HCT116 (cell line): ENCODE measurements at regions not wholly inside any gene's neighbourhood (a gene's known extent, or its start where the extent isn't known, plus 50 kb on each side); places are given as distances from the start of the nearest gene placed in this dataset.

Experiments used
- ATAC-seq: fragments of 200-7000 bp; cut with Tn5 transposase; 2 replicates; pipeline ENCODE4 v1.9.1; 2020; ENCODE audit warnings: mild to moderate bottlenecking, moderate library complexity
- BruUV-seq: library from RNA; stranded (reverse); fragments of 400-500 nt; replicated peaks from 2 replicates; lab custom pipeline; 2021; lab: Mats Ljungman, UMichigan
- CTCF ChIA-PET: fragments of 300-600 bp; sonication (Branson Sonifier 250); formaldehyde crosslinking; loops from one replicate; lab custom pipeline; 2021; ENCODE audit warnings: antibody characterized with exemption; lab: Charles Lee
- POLR2A ChIA-PET: fragments of 300-600, 350-600 bp; sonication (Branson Sonifier 250); formaldehyde crosslinking; loops from one replicate; lab custom pipeline; 2021; ENCODE audit warnings: antibody characterized with exemption; lab: Charles Lee
- RAD21 ChIA-PET, 2 experiments: fragments of 300-600 bp; sonication (Branson Sonifier 250); formaldehyde crosslinking; loops; one replicate each; lab custom pipeline; 2023; ENCODE audit warnings: low total read pairs in 2 of 2; ENCODE audit not compliant: uncharacterized antibody in 2 of 2, unreplicated experiment in 2 of 2, low non-redundant PET in 1 of 2; lab: Charles Lee
- DNase-seq: peaks from one replicate; pipeline ENCODE4 v3.0.0-alpha.2; 2010; ENCODE audit warnings: low read depth, low spot score
- H2AFZ ChIP-seq: fragments of 200-600 bp; shearing (Covaris generic), sonication (generic); 2 replicates; pipeline ENCODE4 v1.6.1; 2017; ENCODE audit warnings: low read depth, mixed run types, mixed read lengths, antibody characterized with exemption, low read length; ENCODE audit not compliant: poor library complexity, severe bottlenecking
- H3K27ac ChIP-seq: 2 replicates; pipeline ENCODE4 v1.5.1; 2012; ENCODE audit warnings: low read depth, low read length
- H3K27me3 ChIP-seq: fragments of 200-600 bp; sonication (generic); 2 replicates; pipeline ENCODE4 v1.6.1; 2016; ENCODE audit warnings: mixed run types, low read length, mixed read lengths; ENCODE audit not compliant: insufficient read depth
- H3K36me3 ChIP-seq, 2 experiments: fragments of 200-500 bp in 1 of 2; fragments of 200-600 bp in 1 of 2; sonication (Bioruptor generic) in 1 of 2; sonication (generic) in 1 of 2; 2 replicates each; pipeline versions ENCODE4 v1.5.1 to v1.6.1; 2014 to 2016; ENCODE audit warnings: low read length in 2 of 2, inconsistent platforms in 1 of 2, mixed read lengths in 1 of 2, mixed run types in 1 of 2; ENCODE audit not compliant: insufficient read depth in 2 of 2, control insufficient read depth in 1 of 2
- H3K4me1 ChIP-seq, 2 experiments: fragments of 200-600 bp in 1 of 2; sonication (generic) in 1 of 2; 2 replicates each; pipeline versions ENCODE4 v1.5.1 to v1.6.1; 2012 to 2017; ENCODE audit warnings: low read length in 2 of 2, inconsistent platforms in 1 of 2, mild to moderate bottlenecking in 1 of 2, mixed read lengths in 1 of 2, mixed run types in 1 of 2, moderate library complexity in 1 of 2; ENCODE audit not compliant: insufficient read depth in 2 of 2, control insufficient read depth in 1 of 2
- H3K4me2 ChIP-seq: fragments of 200-600 bp; sonication (generic); 2 replicates; pipeline ENCODE4 v1.6.1; 2017; ENCODE audit warnings: mixed run types, low read length, mixed read lengths
- H3K4me3 ChIP-seq, 2 experiments: fragments of 200-600 bp in 1 of 2; sonication (generic) in 1 of 2; replicated peaks in 1 of 2; 2 replicates each; pipeline ENCODE4 v1.5.1; 2011 to 2016; ENCODE audit warnings: low read length in 2 of 2, control low read depth in 1 of 2, low read depth in 1 of 2, mild to moderate bottlenecking in 1 of 2, mixed read lengths in 1 of 2, mixed run types in 1 of 2
- H3K79me2 ChIP-seq: fragments of 200-600 bp; sonication (generic); 2 replicates; pipeline ENCODE4 v1.6.1; 2017; ENCODE audit warnings: mild to moderate bottlenecking, mixed run types, low read length, moderate library complexity, mixed read lengths; ENCODE audit not compliant: insufficient read depth
- H3K9ac ChIP-seq: fragments of 200-600 bp; sonication (generic); 2 replicates; pipeline ENCODE4 v1.6.1; 2016; ENCODE audit warnings: low read length, mixed read lengths
- H3K9me2 ChIP-seq: fragments of 200-600 bp; sonication (generic), shearing (Covaris generic); 2 replicates; pipeline ENCODE4 v1.6.1; 2017; ENCODE audit warnings: mixed run types, mild to moderate bottlenecking, moderate library complexity; ENCODE audit not compliant: insufficient read depth
- H3K9me3 ChIP-seq, 2 experiments: fragments of 200-500 bp in 1 of 2; fragments of 200-600 bp in 1 of 2; sonication (Bioruptor generic) in 1 of 2; sonication (generic) in 1 of 2; 2 replicates each; pipeline ENCODE4 v1.6.1; 2014 to 2017; ENCODE audit warnings: low read length in 2 of 2, mixed read lengths in 2 of 2, inconsistent platforms in 1 of 2, low read depth in 1 of 2, mild to moderate bottlenecking in 1 of 2, mixed run types in 1 of 2, moderate library complexity in 1 of 2; ENCODE audit not compliant: control insufficient read depth in 1 of 2, insufficient read depth in 1 of 2
- H4K20me1 ChIP-seq: fragments of 200-600 bp; sonication (generic), shearing (Covaris generic); 2 replicates; pipeline ENCODE4 v1.6.1; 2017; ENCODE audit warnings: mixed run types, mild to moderate bottlenecking, moderate library complexity; ENCODE audit not compliant: insufficient read depth
- CEBPB ChIP-seq: IDR thresholded peaks from 2 replicates; pipeline ENCODE4 v1.6.1; 2012; ENCODE audit warnings: low read depth
- EGR1 ChIP-seq: IDR thresholded peaks from 2 replicates; pipeline ENCODE4 v1.6.1; 2012; ENCODE audit warnings: low read depth
- EZH2 ChIP-seq: fragments of 200-600 bp; sonication (generic); IDR thresholded peaks from 2 replicates; pipeline ENCODE4 v1.6.1; 2017; ENCODE audit warnings: antibody characterized with exemption, mixed run types
- EZH2phosphoT487 ChIP-seq: fragments of 200-600 bp; IDR thresholded peaks from 2 replicates; pipeline ENCODE4 v1.6.1; 2018; ENCODE audit warnings: antibody characterized with exemption, borderline replicate concordance
- JUND ChIP-seq: IDR thresholded peaks from 2 replicates; pipeline ENCODE4 v1.6.1; 2012
- POLR2A ChIP-seq: IDR thresholded peaks from 2 replicates; pipeline ENCODE4 v1.7.0; 2011; ENCODE audit warnings: borderline replicate concordance; ENCODE audit not compliant: insufficient read depth, insufficient read length; ENCODE audit errors: extremely low read depth
- RAD21 ChIP-seq: IDR thresholded peaks from 2 replicates; pipeline ENCODE4 v1.6.1; 2012; ENCODE audit warnings: low read depth, mild to moderate bottlenecking
- SIN3A ChIP-seq: IDR thresholded peaks from 2 replicates; pipeline ENCODE4 v1.6.1; 2012; ENCODE audit warnings: low read depth
- SP1 ChIP-seq: IDR thresholded peaks from 2 replicates; pipeline ENCODE4 v1.6.1; 2012; ENCODE audit warnings: low read depth
- SRF ChIP-seq: IDR thresholded peaks from 2 replicates; pipeline ENCODE4 v1.6.1; 2012; ENCODE audit warnings: low read depth
- TCF7L2 ChIP-seq: IDR thresholded peaks from 2 replicates; pipeline ENCODE4 v1.7.0; 2011; ENCODE audit warnings: borderline replicate concordance, inconsistent platforms; ENCODE audit not compliant: insufficient read depth, insufficient read length; ENCODE audit errors: extremely low read depth
- YY1 ChIP-seq: IDR thresholded peaks from 2 replicates; pipeline ENCODE4 v1.6.1; 2011; ENCODE audit warnings: low read length, low read depth, moderate library complexity, mild to moderate bottlenecking; ENCODE audit not compliant: insufficient replicate concordance; ENCODE audit errors: extremely low read depth
- ZBTB33 ChIP-seq: IDR thresholded peaks from 2 replicates; pipeline ENCODE4 v1.6.1; 2011; ENCODE audit warnings: mild to moderate bottlenecking, low read length, moderate library complexity; ENCODE audit not compliant: insufficient replicate concordance; ENCODE audit errors: extremely low read depth
- ZNF274 ChIP-seq: fragments of 200-500 bp; sonication (Bioruptor generic); IDR thresholded peaks from 2 replicates; pipeline ENCODE4 v1.6.1; 2014; ENCODE audit warnings: mild to moderate bottlenecking, low read depth, low read length, inconsistent platforms
- intact Hi-C: fragments of 100-400 bp; cut with micrococcal nuclease; formaldehyde crosslinking; loops from 2 replicates; pipeline ENCODE4 v1.10.0; 2022

GRCh38 chr11:129286813-129287212 is 88.8 kb upstream of the BARX2 start:
- H4K20me1 ChIP-seq, result no peaks in the 10 kb centered on the region
- no peak overlapping the region for H3K4me3 ChIP-seq
- no peak overlapping the region for H2AFZ ChIP-seq
- CTCF ChIA-PET, result no interaction called here
- RAD21 ChIA-PET, result no interaction called here
- H3K9ac ChIP-seq, result no peak overlapping the region
- H3K9me3 ChIP-seq, result no peaks in the 10 kb centered on the region
- DNase-seq, result no peak
- peaks cover 16 to 33% of the 10 kb centered on the region in 2 experiments for H3K4me1 ChIP-seq
- no peaks in the 10 kb centered on the region for H3K9me2 ChIP-seq
- TF ChIP-seq EZH2 (no peak), TCF7L2 (no peak), POLR2A (no peak), ZNF274 (no peak), SIN3A (no peak), RAD21 (no peak), YY1 (no peak), EZH2phosphoT487 (no peak), CEBPB (no peak), SRF (no peak), JUND (no peak), EGR1 (no peak), ZBTB33 (no peak), SP1 (no peak)
- TF ChIP-seq, all 23 proteins: peak for 0
- Histone ChIP-seq H3K36me3 (no peaks in the 10 kb centered on the region), H3K4me2 (no peak overlapping the region), H3K79me2 (no peaks in the 10 kb centered on the region), H3K27ac (no peak overlapping the region), H3K27me3 (no peaks in the 10 kb centered on the region)
- POLR2A ChIA-PET, result no interaction called here
- intact Hi-C loops, result no loop called here
- BruUV-seq, result no TSS peak
- no peak for ATAC-seq
